Erythroblast (primary cell): ENCODE measurements at regions not wholly inside any gene's neighbourhood (a gene's known extent, or its start where the extent isn't known, plus 50 kb on each side); places are given as distances from the start of the nearest gene placed in this dataset.

Experiments
- GATA1 ChIP-seq: IDR thresholded peaks from 2 replicates; pipeline ENCODE4 v1.6.1; 2011; ENCODE audit warnings: low read depth, mild to moderate bottlenecking, control low read depth, low read length, moderate library complexity
- POLR2A ChIP-seq: IDR thresholded peaks from 2 replicates; pipeline ENCODE4 v1.6.1; 2011; ENCODE audit warnings: mild to moderate bottlenecking, low read length

GRCh38 chr16:8431783-8432182 is 158.5 kb downstream of the TMEM114 start:
- TF ChIP-seq POLR2A (no peak), GATA1 (no peak)
